ENCODE measurements at regions not wholly inside any gene's neighbourhood (a gene's known extent, or its start where the extent isn't known, plus 50 kb on each side); places are given as distances from the start of the nearest gene placed in this dataset.

DNA sequence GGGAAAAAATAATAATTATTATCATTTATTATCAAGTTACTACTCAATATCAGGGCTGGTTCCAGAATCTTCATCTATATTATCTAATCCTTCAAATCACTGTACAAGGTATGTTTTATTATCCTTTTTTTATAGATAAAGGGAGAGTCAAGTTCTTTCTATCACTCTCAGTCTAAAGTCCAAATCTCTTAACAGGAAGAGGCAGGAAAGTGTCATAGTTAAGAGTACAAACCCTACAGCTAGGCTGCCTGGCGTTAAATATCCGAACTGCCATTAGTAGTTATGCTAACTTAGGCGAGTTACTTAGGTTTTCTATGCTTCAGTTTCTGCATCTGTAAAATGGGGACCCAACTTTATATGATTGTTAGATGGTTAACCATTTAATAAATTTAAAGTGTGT is 99.4 kb upstream of the CCDC91 start:
- TF ChIP-seq POLR2AphosphoS5 (IDR thresholded peaks at IDR 0.05; ENCODE audit: low read depth, low read length) = no peak
- no peak for TF ChIP-seq POLR2A (IDR thresholded peaks at IDR 0.05; ENCODE audit: low read depth, low read length)
